GM20000 (cell line): ENCODE measurements at regions not wholly inside any gene's neighbourhood (a gene's known extent, or its start where the extent isn't known, plus 50 kb on each side); places are given as distances from the start of the nearest gene placed in this dataset.

Experiments used
- DNase-seq: peaks from one replicate; pipeline ENCODE4 v3.0.0; 2012; ENCODE audit warnings: low spot score
- TF ChIP-seq, protein P1 (sequence below): IDR thresholded peaks from 2 replicates; pipeline ENCODE4 v1.5.1; 2012; ENCODE audit warnings: mild to moderate bottlenecking, control low read depth; ENCODE audit errors: extremely low read depth, missing control alignments

DNA sequence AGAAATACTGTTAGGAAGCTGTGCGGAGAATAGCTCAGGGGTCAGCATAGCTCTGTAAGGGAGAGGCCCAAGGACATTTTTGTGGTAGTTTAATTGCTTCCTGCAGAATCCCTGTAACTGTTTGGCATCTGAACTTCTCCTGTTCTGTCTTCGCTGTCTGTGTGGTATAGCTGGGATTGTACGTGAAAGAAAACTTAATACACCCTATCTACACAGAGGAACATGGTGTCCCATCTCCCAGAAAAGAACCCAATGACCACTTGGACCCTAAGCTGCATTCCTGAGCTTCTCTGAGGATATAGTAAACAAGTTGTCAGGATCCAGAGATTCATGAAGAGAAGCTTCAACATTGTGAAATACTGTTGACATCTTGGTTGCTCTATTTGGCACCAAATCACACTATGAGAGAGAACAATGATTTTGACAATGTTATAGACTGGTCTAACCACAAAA is 81.3 kb downstream of the CDC42EP3 start:
- DNase-seq = no peak
- TF ChIP-seq, protein P1, sequence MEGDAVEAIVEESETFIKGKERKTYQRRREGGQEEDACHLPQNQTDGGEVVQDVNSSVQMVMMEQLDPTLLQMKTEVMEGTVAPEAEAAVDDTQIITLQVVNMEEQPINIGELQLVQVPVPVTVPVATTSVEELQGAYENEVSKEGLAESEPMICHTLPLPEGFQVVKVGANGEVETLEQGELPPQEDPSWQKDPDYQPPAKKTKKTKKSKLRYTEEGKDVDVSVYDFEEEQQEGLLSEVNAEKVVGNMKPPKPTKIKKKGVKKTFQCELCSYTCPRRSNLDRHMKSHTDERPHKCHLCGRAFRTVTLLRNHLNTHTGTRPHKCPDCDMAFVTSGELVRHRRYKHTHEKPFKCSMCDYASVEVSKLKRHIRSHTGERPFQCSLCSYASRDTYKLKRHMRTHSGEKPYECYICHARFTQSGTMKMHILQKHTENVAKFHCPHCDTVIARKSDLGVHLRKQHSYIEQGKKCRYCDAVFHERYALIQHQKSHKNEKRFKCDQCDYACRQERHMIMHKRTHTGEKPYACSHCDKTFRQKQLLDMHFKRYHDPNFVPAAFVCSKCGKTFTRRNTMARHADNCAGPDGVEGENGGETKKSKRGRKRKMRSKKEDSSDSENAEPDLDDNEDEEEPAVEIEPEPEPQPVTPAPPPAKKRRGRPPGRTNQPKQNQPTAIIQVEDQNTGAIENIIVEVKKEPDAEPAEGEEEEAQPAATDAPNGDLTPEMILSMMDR = no peak
